Retinal pigment epithelial cell (primary cell): ENCODE measurements at regions not wholly inside any gene's neighbourhood (a gene's known extent, or its start where the extent isn't known, plus 50 kb on each side); places are given as distances from the start of the nearest gene placed in this dataset.

Experiments
- DNase-seq: peaks from one replicate; pipeline ENCODE4 v3.0.0-alpha.2; 2010; ENCODE audit warnings: low read depth
- H3K4me3 ChIP-seq: 2 replicates; pipeline ENCODE4 v1.5.1; 2011; ENCODE audit warnings: mild to moderate bottlenecking, low read length, control low read depth, moderate library complexity
- CTCF ChIP-seq: conservative IDR thresholded peaks from 2 replicates; pipeline ENCODE4 v1.5.1; 2011; ENCODE audit warnings: low read depth, low read length, control low read depth, inconsistent platforms

- no peak for DNase-seq
- TF ChIP-seq CTCF: no peak
Measured at GRCh38 chr5:56468277-56468676, 235.1 kb upstream of the ANKRD55 start.

GRCh38 chr5:56467176-56467717, 234.1 kb upstream of the ANKRD55 start:
- no peak for TF ChIP-seq CTCF
- DNase-seq: no peak

More at GRCh38 chr5:56468277-56468676, 235.1 kb upstream of the ANKRD55 start:
- no peak overlapping the region for H3K4me3 ChIP-seq

GRCh38 chr5:56466136-56466816, 233.1 kb upstream of the ANKRD55 start:
- no peak overlapping the region for H3K4me3 ChIP-seq
- DNase-seq: no peak
- no peak for TF ChIP-seq CTCF

More at GRCh38 chr5:56467176-56467717, 234.1 kb upstream of the ANKRD55 start:
- H3K4me3 ChIP-seq: no peak overlapping the region

GRCh38 chr5:56465769-56466135, 232.6 kb upstream of the ANKRD55 start:
- TF ChIP-seq CTCF: no peak
- no peak for DNase-seq
- no peak overlapping the region for H3K4me3 ChIP-seq

- no peak for DNase-seq
- no peak for TF ChIP-seq CTCF
- no peak overlapping the region for H3K4me3 ChIP-seq
Measured at GRCh38 chr5:56464935-56465768, 232.0 kb upstream of the ANKRD55 start.

- H3K4me3 ChIP-seq: no peak overlapping the region
- no peak for TF ChIP-seq CTCF
- no peak for DNase-seq
Measured at GRCh38 chr5:56463944-56464571, 230.9 kb upstream of the ANKRD55 start.
